ENCODE measurements at regions not wholly inside any gene's neighbourhood (a gene's known extent, or its start where the extent isn't known, plus 50 kb on each side); places are given as distances from the start of the nearest gene placed in this dataset.
A peak's percentile ranks its signal among the peaks of the same experiment; 100 is the strongest.

DNA sequence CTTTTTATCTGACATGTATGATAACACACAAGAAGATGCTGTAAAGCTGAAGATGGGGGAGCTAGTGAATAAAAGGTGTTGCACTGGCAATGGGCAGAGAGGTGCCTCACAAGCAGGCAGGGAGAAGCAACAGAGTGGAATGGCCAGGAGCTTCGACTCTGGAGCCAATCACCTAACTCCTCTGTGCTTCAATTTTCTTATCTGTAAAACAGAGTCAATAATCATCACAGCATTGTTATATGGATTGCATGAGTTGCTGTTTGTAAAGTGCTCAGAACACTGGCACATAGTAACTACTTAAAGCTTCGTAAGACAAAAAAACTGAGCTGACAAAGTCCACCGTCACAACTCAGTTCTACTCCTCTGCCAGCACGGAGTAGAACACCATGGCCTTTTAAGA is 254.2 kb upstream of the POM121L12 start:
- ATAC-seq: no peak
- H3K27me3 ChIP-seq: no peaks in the 10 kb centered on the region
- no peak overlapping the region for H3K4me3 ChIP-seq
- WGBS, 2 donors: 41% methylated on average over 4 of the region's 4 CpGs
- no peaks in the 10 kb centered on the region for H3K4me1 ChIP-seq
- TF ChIP-seq, protein P1, sequence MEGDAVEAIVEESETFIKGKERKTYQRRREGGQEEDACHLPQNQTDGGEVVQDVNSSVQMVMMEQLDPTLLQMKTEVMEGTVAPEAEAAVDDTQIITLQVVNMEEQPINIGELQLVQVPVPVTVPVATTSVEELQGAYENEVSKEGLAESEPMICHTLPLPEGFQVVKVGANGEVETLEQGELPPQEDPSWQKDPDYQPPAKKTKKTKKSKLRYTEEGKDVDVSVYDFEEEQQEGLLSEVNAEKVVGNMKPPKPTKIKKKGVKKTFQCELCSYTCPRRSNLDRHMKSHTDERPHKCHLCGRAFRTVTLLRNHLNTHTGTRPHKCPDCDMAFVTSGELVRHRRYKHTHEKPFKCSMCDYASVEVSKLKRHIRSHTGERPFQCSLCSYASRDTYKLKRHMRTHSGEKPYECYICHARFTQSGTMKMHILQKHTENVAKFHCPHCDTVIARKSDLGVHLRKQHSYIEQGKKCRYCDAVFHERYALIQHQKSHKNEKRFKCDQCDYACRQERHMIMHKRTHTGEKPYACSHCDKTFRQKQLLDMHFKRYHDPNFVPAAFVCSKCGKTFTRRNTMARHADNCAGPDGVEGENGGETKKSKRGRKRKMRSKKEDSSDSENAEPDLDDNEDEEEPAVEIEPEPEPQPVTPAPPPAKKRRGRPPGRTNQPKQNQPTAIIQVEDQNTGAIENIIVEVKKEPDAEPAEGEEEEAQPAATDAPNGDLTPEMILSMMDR (IDR thresholded peaks at IDR 0.05): no peak
- TF ChIP-seq POLR2A (IDR thresholded peaks at IDR 0.05): no peak
- DNase-seq: no peak
- no peak overlapping the region for H3K27ac ChIP-seq
- intact Hi-C loops (cut with DNase I): no loop called here
- H3K36me3 ChIP-seq (replicated peaks in 1 of 2; ENCODE audit: insufficient read depth in 1 of 2, low read depth in 2 of 2): no peaks in the 10 kb centered on the region
- H3K9me3 ChIP-seq: no peaks in the 10 kb centered on the region

DNA sequence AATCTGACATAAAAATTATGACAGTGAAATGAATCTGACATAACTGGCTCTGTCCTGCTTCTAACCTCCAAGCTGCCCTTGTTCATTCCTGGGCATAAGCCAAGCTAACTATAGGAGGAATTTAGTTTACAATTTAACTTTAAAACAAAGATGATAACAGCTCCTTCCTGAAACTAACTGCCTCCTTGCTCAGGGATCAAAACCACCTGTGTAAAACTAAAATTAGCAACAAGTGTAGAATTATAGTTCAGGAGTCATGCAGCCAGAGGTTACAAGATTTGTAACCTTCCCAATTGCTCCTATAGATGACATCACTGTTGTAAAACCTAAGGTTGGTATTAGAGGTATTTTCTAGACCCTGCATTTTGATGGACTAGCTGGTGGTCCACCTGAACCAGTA is 256.4 kb upstream of the POM121L12 start:
- peak overlapping the region in 2 of 4 donors; percentile 4 to 32 for H3K27ac ChIP-seq
- no peaks in the 10 kb centered on the region for H3K27me3 ChIP-seq
- no peak overlapping the region for H3K4me3 ChIP-seq
- DNase-seq (no peak), ATAC-seq (no peak)
- H3K9me3 ChIP-seq: no peaks in the 10 kb centered on the region
- no peaks in the 10 kb centered on the region for H3K36me3 ChIP-seq (replicated peaks in 1 of 2; ENCODE audit: insufficient read depth in 1 of 2, low read depth in 2 of 2)
- no peaks in the 10 kb centered on the region for H3K4me1 ChIP-seq
- intact Hi-C loops (cut with DNase I): no loop called here
- TF ChIP-seq, protein P1 (IDR thresholded peaks at IDR 0.05): no peak
- no peak for TF ChIP-seq POLR2A (IDR thresholded peaks at IDR 0.05)

DNA sequence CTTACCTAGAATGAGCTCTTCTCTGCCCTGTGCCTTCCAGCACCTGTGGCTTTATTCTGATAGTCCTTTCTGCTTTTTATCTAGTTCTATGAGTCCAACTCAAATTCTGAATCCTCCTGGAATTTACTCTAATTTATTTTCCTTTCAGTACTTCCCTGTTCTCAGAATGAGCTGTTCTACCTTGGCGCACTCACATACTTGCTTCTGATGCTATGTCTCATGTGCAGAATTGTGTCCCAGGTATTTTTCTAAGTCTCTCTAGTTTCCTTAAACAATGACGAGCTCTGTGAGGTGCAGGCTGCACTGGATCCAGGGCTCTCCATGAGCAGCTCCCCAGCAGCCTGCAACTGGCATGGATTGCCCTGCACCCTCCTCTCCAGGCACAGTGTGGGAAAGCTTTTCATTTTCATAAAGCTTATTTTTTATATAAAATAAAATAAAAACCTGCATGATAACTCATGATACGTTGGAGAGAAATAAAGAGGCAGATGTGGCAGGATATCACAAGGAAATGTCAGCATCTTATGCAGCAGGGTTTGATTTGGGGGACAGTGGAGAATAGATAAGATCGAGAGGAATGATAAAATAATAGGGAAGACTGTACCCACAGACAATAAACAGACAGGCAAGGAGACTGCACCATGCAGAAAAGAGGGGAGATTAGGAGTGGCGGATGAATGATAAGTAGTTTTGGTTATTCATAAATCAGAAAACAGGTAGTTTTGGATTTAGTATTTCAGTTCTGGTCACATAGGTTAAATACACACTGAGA is 258.2 kb upstream of the POM121L12 start:
- Histone ChIP-seq H3K9me3 (no peaks in the 10 kb centered on the region), H3K27me3 (no peaks in the 10 kb centered on the region), H3K27ac (no peak overlapping the region), H3K4me1 (no peaks in the 10 kb centered on the region), H3K36me3 (replicated peaks in 1 of 2; ENCODE audit: insufficient read depth in 1 of 2, low read depth in 2 of 2) (no peaks in the 10 kb centered on the region), H3K4me3 (no peak overlapping the region)
- WGBS, 2 donors: 42 to 50% methylated on average over 5 of the region's 5 CpGs
- DNase-seq (no peak), ATAC-seq (no peak)
- TF ChIP-seq POLR2A (IDR thresholded peaks at IDR 0.05): no peak
- TF ChIP-seq, protein P1 (IDR thresholded peaks at IDR 0.05): no peak
- intact Hi-C loops (cut with DNase I): no loop called here

DNA sequence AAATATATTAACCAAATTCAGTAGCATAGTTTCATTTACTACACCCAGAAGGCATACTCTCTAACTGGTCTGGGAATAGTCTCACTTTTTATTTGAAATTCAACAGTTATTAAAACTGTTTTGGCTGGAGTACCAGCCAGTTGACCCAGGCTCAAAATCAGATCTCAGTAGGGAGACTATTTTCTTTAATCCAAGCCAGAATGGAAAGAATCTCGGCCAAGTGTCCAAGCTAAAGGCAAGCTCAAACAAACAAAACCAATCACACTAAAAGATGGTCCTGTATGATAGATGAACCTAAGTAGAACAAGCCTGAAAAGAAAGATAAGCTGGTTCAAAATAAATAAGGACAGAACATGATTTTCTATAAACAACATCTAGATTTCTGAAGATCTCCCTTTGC is 259.6 kb upstream of the POM121L12 start:
- Histone ChIP-seq H3K9me3 (no peaks in the 10 kb centered on the region), H3K4me1 (no peaks in the 10 kb centered on the region), H3K36me3 (replicated peaks in 1 of 2; ENCODE audit: insufficient read depth in 1 of 2, low read depth in 2 of 2) (no peaks in the 10 kb centered on the region), H3K27me3 (no peaks in the 10 kb centered on the region), H3K4me3 (no peak overlapping the region), H3K27ac (no peak overlapping the region)
- ATAC-seq (no peak), DNase-seq (no peak)
- TF ChIP-seq, protein P1 (IDR thresholded peaks at IDR 0.05): no peak
- TF ChIP-seq POLR2A (IDR thresholded peaks at IDR 0.05): no peak
- intact Hi-C loops (cut with DNase I): no loop called here
- WGBS, 2 donors: 31 to 44% methylated on average over 1 of the region's 1 CpG

DNA sequence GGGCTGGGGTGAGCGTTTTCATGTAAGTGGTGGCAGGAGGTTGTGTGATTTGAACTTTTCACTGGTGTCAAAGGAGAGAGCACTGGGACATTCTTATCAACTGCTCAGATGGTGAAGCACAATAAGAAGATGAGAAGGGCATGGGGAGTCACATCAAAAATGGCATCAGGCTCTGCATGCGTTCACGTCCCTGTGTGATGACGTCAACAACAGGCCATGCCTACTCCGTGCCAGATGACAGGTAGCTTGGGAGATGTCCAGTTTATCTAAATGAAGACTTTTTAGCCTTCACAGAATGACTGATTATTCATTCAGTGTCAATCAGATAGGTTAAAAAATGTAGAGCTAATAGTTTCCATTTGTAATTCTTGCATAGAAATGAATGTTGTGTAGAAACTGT is 264.3 kb upstream of the POM121L12 start:
- Histone ChIP-seq H3K4me1 (no peaks in the 10 kb centered on the region), H3K4me3 (no peak overlapping the region), H3K9me3 (peaks cover 0 to 2% (median 0%) of the 10 kb centered on the region in 3 donors), H3K36me3 (replicated peaks in 1 of 2; ENCODE audit: insufficient read depth in 1 of 2, low read depth in 2 of 2) (no peaks in the 10 kb centered on the region), H3K27me3 (no peaks in the 10 kb centered on the region), H3K27ac (no peak overlapping the region)
- ATAC-seq: no peak
- TF ChIP-seq POLR2A (IDR thresholded peaks at IDR 0.05): no peak
- TF ChIP-seq, protein P1 (IDR thresholded peaks at IDR 0.05): no peak
- intact Hi-C loops (cut with DNase I): no loop called here
- no peak for DNase-seq
- 59 to 69% methylated on average over 5 of the region's 5 CpGs for WGBS, 2 donors

Data from body of pancreas (tissue), 4 donors.